SKM-1 (cell line): ENCODE measurements at regions not wholly inside any gene's neighbourhood (a gene's known extent, or its start where the extent isn't known, plus 50 kb on each side); places are given as distances from the start of the nearest gene placed in this dataset.

Experiments
- DNase-seq: peaks from one replicate; lab custom pipeline; 2025; ENCODE audit not compliant: unreplicated experiment; lab: John Stamatoyannopoulos, UW

DNA sequence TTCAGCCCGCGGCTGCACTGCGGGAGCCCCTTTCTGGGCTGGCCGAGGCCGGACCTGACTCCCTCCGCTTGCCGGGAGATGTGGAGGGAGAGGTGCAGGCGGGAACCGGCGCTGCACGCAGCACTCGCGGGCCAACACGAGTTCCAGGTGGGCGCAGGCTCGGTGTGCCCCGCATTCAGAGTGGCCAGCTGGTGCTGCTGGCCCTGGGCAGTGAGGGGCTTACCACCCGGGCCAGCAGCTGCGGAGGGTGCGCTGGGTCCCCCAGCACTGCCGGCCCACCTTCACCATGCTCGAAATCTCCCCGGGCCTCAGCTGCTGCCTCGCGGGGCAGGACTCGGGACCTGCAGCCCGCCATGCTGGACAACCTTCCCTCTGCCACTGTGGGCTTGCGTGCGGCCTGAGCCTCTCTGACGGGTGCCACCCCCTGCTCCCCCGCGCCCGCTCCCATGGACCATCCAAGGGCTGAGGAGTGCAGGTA, 733.5 kb upstream of the CCDC54 start:
- DNase-seq = no peak

DNA sequence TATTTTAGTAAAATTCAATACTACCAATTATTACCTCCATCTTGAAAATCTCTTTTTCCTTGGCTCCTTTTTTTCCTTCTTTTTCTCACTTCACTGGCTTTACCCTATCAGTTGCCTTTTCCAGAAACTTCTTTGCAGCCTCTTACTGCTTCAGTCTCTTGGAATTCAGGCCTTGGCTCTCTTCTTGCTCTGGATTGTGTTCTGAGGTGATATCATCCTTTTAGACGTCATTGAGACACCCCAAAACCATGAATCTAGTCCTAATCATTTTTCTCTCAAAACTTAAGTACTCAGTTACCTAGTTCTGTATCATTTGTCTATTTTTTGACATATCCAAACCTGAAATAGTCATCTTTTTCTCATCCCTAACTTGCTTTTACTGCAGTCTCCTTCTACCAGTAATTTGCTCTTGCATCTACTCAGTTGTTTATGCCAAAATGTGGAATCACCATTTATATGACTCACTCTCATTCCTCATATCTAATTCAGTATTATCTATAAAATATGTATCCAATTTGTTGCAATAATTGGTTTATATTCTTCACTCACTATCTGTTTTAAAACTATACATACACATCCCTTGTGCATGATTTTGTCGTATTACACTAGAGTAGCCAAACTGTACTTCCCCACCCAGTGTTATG, 703.2 kb upstream of the CCDC54 start:
- DNase-seq = no peak

DNA sequence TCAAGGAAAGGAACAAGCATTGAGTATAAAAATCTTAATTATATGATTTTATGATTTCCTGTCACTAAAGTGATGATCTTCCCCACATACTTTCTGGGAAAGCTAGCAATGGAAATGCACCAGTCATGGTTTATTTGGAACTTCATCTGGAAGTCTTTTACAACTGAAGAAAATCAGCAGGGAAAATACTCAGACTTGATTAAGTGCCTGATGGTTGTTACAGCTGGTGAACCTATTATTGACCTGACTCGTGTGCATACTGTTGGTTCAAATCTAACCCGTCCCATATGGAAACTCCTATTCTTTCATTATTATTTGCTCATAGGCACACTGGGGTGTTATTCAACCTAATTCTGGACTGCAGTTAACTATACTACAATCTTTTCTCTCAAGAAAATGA, 701.8 kb upstream of the CCDC54 start:
- no peak for DNase-seq

DNA sequence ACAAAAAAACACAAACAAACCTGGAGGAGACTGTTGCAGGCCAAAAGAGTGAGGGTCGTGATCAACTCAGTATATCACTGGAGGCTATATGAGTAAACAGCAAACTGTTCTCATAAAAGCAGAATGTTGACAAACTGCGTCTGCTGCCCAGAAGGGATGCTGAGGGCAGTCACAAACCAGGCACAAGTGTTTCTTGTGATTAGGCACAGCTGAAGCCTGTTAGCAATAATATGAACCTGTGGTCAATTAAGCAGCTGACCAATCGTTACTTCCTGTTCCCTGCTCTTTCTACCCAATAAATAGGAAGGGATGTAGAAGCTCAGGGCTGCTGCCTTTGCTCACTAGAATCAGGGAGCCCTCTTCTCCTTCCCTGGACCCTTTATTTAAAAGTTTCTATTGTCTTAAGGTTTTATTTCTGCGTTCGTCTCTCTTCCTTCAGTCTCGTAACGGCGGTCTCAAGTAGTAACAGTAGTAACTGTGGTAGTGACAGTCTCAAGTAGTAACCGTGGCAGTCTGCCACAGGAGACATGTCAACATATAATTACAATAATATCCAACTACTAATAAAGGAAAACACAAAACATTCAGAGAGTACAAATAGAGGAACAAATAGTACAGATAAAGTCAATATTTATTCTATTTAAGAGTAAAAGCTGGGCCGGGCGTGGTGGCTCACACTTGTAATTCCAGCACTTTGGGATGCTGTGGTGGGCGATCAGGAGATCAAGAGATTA, 698.4 kb upstream of the CCDC54 start:
- no peak for DNase-seq

DNA sequence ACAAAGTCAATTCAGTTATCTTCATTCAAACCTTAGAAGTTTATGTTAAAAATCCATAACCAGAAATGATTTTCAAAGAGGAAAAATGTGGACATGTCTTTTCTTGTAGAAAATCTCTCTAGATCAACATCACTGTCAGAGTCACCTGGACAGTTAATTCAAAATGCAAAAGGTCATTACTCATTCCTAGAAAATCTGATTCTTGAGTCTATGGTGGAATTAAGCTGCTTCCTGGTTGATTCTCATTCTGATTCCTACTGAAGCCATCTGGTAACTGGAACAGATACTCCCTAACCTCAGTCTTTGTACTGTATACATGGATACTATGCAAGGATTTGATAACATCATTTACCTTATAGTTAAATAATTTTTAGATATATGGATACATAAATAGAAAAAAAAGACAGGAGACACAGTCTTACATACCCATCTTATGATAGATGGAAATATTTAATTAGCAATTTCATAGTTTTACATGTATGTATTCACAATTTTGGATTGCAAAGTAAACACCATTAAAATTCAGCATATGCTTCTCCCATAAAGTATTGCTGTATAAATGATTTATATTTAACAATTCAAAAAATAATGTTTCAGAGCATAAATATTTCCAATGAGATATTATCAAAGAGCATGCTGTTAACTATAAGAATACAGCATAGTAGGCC, 693.2 kb upstream of the CCDC54 start:
- DNase-seq = no peak

DNA sequence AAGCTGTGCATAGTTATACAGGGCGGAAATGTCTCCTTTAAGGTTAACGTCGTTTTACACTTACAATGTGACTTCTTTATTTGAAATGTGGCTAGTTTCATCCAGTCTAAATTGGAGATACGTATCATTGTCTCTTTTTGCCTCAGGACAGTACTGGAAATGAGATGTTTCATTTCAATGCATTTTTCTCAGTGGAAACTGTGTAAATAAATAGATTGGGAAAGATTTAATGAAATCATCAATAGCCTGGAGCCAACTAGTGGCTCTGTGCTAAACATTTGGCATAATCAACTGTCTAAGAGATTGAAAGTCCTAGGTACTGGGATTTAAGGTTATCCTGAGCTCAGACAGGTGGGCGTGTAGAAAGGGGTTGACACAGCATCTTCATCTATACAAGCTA, 691.5 kb upstream of the CCDC54 start:
- no peak for DNase-seq

DNA sequence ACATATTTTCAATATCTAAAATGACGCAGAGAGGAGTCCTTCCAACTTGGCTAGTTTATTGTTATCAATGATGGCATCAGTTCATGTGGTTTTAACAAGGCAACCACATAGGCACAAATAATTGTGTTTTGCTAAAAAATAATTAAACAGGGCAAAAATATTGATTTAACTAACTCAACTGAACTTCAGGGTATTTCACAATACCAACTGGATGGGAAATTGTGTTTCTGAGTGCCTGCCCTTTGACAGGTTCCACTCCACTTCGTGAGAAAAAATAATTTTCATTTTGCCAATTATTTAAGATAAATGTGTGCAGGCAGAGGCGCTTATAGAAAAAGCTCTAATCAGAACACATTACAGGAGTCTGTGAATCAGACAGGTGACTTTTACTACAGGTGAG, 689.3 kb upstream of the CCDC54 start:
- DNase-seq = no peak

DNA sequence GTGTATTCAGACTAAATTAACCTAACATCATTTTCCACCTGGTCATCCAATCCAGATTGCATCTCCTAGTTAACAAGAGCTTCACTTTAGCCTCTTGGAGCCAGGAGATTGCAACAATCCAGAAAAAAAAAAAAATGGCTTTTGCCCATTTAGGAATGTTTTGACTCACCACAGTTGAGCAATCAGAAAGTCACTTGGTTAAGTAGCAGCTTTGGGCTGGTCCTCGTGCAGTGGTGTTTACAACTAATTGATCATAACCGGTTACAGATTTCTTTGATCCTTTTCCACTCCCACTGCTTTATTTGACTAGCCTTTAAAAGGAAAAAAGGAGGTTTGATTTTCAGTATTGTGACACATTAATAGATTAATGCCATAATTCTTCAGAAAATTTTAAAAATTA, 688.8 kb upstream of the CCDC54 start:
- DNase-seq = no peak

DNA sequence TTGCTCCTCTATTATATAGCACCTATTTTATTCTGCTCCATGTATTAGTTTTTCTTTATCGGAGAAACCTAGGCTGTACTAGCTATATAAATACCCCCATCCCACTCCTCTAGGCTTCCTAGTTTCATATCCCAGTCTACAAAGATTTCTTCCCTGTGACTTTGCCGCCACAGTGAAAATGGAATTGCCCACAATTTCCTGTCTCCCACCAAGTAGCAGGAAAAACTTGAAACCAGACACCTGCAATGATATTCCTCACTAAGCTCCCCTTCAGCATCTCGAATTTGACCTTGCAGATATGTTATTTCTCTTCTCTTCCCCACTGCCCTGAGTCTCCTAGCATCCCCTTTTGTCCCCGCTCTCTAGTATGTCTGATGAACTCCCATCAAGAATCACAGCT, 685.8 kb upstream of the CCDC54 start:
- DNase-seq = no peak

DNA sequence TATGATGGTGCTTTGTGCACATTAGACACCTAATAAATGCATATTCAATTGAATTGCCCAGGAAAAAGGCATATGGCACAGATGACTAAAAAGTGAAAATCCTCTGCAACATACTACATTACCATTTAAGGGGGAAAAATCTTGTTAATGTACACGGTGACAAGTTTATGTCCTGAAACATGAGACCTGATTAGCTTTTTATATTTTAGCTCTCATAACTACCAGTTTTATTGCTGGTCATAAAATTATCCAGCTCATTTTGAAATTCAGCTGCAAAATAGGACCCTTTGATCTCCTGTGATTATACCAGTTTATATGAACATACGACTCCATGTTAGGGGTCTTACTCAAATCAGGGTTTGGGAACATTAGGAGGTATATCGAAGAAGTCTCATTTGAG, 684.6 kb upstream of the CCDC54 start:
- DNase-seq = no peak

DNA sequence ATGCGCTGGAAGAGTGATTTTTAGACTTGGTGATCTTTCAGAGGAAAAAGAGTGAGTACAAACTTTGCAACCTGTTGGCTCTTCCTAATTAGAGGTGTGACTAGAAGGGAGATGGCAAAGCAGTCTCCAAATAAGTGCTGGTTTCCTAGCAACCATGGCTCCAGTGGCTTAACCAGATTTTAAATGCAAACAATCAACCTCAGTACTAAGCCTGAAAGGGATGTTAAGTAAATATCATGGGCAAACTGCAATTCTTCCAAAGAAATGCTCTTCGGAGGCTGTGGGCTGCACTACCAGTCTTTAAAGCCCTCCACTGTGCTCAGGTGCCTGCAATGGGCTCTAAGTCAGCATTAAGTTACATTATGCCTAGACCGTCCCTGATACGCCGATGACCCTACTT, 678.1 kb upstream of the CCDC54 start:
- no peak for DNase-seq

DNA sequence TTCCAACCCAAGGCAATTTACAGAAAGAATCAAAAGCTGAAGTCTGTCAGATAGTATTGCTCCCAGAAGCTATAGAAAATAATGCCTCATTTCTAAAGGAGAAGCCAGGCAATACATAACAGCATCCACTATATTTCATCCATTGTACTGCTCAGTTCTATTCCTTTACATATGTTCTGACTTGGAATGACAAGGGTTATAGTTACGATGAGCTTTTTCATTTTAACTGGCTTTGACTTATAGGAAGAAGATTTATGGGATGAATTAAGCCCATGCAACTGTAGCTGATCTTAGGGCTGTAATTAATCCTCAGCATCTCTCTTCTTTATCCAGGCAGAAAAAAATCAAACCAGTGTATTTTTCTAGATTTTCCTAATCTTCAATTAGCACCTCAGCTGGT, 676.3 kb upstream of the CCDC54 start:
- DNase-seq = no peak

DNA sequence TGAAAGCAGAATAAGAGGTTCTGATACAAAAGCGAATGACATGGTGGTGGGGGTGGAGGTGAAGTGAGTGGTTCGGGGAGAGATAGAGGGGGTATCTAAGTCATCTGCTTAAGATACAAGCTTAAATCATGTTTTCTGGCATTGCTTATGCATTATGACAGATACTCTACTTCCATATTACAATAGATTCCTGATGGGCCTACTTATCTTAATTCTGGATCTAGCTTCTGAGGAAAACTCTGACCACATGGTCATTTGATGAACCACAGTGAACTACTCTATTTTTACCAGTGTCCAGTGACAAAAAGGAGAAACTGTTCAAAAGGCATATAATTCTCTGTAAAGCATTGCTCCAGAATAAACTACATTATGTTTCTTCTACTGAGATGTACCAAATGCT, 673.7 kb upstream of the CCDC54 start:
- DNase-seq = no peak

DNA sequence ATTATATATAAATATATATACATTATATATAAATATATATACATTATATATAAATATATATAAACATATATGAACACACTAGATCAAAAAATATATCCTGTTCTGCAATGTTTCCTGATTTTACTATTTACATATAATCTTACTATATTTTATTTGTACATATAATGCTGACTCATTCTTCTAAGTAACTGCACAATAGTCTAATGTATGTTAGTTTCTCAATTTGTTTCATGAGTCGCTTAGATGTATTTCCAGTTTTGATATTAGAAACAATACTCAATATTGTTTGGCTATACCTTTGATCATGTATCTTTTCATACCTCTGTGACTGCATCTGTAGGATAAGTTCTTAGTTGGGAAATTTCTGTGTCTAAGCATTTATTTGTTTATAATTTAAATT, 669.9 kb upstream of the CCDC54 start:
- DNase-seq = no peak

DNA sequence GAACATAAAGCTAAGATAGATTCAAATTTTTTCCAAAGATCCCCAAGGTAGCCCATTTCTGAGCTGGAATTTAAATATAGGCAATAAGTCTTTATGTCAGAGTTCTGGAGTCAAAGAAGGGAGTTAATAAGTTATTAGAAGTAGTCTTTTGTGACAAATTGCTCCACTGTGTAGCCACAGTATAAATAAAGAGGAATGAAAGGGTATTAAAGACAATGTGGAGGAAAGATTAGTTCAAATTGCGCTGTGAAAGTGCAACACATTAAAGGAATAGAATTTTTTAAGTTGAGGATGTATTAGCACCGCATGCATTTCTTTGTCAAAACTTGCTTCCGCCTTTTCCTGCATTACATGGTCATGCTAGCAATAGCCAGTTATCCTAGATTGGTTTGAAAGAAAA, 666.6 kb upstream of the CCDC54 start:
- DNase-seq = no peak

DNA sequence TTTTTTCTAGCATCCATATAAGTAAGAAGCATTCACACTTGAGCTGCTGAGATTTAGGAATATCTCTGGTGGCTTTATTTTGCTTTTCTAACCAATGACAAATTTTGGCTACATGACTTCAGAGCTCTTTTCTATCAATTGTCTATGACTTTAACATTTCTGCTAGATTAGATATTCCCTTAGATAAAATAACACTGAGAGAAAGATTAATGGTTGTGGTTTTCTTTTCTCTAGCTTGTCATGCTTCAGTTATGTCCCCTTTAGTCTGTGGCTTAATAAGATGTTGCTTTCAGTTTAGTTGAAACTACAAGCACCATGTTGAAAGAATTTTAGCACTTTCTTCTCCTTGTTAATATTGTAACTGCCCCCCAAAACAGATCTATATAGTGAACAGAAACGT, 665.6 kb upstream of the CCDC54 start:
- DNase-seq = no peak

DNA sequence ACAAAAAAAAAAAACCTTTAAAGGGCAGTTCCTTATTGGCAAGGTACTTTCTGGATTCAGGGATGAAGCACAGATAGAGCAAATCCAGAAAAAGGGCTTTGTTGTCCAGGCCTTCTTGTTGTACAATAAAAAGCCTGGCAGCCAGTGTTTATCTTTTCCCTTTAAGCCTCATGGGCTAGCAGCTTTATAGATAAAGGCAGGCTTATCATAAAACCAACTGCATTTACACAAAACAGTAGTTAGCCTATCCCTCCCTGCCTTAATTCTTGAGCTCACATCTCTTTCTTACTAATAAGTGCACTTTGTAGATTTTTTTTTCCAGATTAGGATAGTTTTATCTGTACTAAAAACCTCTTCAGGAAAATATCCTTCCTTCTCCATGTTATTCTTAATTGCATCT, 662.8 kb upstream of the CCDC54 start:
- DNase-seq = no peak

DNA sequence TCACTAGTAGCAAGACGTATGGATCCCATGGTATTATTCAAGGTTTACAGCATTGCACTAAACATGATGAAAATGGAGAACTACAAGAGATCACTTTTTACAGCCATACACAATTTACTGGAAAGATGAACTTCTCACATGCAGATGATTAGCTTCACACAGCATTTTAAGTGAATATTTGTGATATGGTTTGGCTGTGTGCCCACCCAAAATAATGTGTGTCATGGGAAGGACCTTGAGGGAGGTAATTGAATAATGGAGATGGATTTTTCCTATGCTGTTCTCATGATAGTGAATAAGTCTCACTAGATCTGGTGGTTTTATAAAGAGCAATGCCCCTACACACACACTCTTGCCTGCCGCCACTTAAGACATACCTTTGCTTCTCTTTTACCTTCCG, 662.0 kb upstream of the CCDC54 start:
- no peak for DNase-seq

DNA sequence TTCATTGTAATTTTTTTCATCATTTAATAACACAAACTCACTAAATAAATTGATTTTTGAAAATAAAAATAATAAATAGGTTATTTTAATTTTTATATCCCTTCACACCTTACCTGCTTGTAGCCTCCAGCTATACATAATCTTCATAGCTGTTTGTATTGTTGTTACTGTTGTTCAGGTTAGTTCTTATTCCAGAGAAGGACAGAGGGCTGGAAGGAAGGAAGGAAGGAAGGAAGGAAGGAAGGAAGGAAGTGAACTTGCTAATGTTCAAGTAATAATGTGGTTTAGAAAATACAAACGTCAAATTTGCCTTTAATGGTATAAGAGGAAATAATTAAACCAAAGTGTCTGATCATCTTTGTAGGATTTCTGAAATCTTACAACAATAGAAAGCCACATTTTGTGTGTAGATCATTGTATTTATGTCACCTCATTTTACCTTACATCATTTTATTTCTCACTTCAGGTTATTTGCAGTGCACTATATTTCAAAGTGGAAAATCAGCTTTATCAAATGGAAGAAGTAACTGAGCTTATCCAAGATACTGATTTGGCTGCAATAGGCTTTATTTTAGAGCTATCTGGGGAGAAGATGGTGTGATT, 660.0 kb upstream of the CCDC54 start:
- DNase-seq = no peak

DNA sequence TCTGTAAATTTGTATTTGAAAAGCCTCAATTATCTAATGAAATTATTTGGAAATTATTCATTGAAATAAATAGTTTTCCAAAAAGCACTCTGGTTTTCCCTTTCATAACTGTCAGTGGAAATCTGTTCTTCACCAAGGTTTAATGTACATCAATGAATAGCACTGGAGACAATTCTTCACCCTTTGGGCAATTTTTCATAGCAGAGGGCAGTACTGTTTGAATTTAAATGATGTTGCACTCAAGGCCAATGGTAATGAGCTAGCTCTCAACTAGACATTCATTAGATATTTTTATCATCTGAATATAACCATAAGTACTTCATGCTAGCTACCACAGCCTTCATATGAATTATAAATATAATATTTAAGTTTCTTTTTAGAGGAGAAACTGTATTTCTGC, 658.2 kb upstream of the CCDC54 start:
- DNase-seq = no peak

DNA sequence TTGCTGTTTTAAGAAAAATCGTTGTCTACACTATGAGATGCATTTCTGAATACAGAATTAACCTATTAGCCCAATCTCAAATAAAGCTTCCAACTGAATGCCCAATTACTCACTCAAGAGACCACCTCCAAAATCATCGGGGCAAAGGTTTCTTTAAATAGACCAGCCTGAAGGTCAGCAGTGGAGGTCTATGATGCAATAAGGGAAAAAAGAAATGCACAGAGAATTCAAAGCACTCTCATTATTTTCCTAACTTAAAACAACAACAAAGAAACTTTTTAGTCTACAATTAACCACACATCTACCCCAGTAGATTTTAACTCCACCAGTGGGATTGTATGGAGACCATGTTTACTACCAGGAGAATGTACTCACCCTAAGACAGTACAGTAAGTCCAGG, 657.7 kb upstream of the CCDC54 start:
- no peak for DNase-seq

DNA sequence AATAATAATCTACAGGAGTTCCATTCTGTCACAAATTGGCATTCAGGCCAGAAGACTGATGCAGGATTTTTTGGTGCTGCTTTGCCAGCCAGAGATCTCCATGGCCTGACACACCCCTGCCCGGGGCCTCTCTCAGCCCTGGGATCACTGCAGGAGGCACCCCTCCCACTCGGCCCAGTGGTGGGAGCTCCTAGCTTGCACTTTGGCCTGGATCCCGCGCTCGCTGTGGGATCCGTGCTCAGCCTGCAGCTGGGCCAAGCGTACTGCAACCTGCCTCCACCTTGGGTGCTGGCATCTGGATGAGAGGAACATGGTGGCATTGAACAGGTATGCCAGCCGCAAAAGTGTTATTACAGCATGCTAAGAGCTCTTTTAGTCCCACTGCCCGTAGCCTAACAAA, 656.7 kb upstream of the CCDC54 start:
- no peak for DNase-seq
